Neuronal stem cell (in vitro differentiated cells): ENCODE measurements at regions not wholly inside any gene's neighbourhood (a gene's known extent, or its start where the extent isn't known, plus 50 kb on each side); places are given as distances from the start of the nearest gene placed in this dataset.

ENCODE experiments used
- DNase-seq: peaks from one replicate; pipeline ENCODE4 v3.0.0-alpha.2; 2013; ENCODE audit warnings: low spot score
- H2AFZ ChIP-seq: one replicate; pipeline ENCODE4 v1.6.1; 2013; ENCODE audit warnings: mild to moderate bottlenecking, low read length, inconsistent platforms
- H2AK5ac ChIP-seq: 2 replicates; pipeline ENCODE4 v1.6.1; 2013; ENCODE audit warnings: low read depth, mild to moderate bottlenecking, inconsistent platforms, low read length, moderate library complexity, mixed read lengths
- H2BK120ac ChIP-seq: 2 replicates; pipeline ENCODE4 v1.6.1; 2013; ENCODE audit warnings: low read depth, mild to moderate bottlenecking, inconsistent platforms, low read length, moderate library complexity, mixed read lengths
- H2BK12ac ChIP-seq: one replicate; pipeline ENCODE4 v1.6.1; 2013; ENCODE audit warnings: low read length, inconsistent platforms
- H2BK15ac ChIP-seq: 2 replicates; pipeline ENCODE4 v1.6.1; 2013; ENCODE audit warnings: mild to moderate bottlenecking, low read length, inconsistent platforms, mixed read lengths
- H2BK5ac ChIP-seq: one replicate; pipeline ENCODE4 v1.6.1; 2013; ENCODE audit warnings: inconsistent platforms, mild to moderate bottlenecking, low read length, moderate library complexity
- H3K14ac ChIP-seq: one replicate; pipeline ENCODE4 v1.6.1; 2013; ENCODE audit warnings: low read length, inconsistent platforms
- H3K18ac ChIP-seq: 2 replicates; pipeline ENCODE4 v1.6.1; 2013; ENCODE audit warnings: low read length, inconsistent platforms
- H3K23ac ChIP-seq: 2 replicates; pipeline ENCODE4 v1.6.1; 2013; ENCODE audit warnings: low read depth, mild to moderate bottlenecking, mixed read lengths, low read length, inconsistent platforms; ENCODE audit not compliant: poor library complexity
- H3K27ac ChIP-seq: replicated peaks from 3 replicates; pipeline ENCODE4 v1.5.1; 2013; ENCODE audit warnings: low read length, inconsistent platforms
- H3K27me3 ChIP-seq, 3 experiments: 2 replicates each; pipeline ENCODE4 v1.6.1; 2013; ENCODE audit warnings: low read length in 3 of 3, mild to moderate bottlenecking in 2 of 3, inconsistent platforms in 1 of 3, low read depth in 1 of 3, mixed read lengths in 1 of 3, moderate library complexity in 1 of 3; ENCODE audit not compliant: control insufficient read depth in 3 of 3, insufficient read depth in 3 of 3
- H3K36me3 ChIP-seq, 2 donors: replicated peaks in 1 of 2; 2 replicates each; pipeline ENCODE4 v1.6.1; 2013; ENCODE audit warnings: low read length in 2 of 2; ENCODE audit not compliant: control insufficient read depth in 2 of 2, insufficient read depth in 2 of 2
- H3K4ac ChIP-seq: 2 replicates; pipeline ENCODE4 v1.6.1; 2013; ENCODE audit warnings: inconsistent platforms, mild to moderate bottlenecking, low read length, moderate library complexity
- H3K4me1 ChIP-seq, 2 donors: 1 replicate in 1 of 2; 2 replicates in 1 of 2; pipeline ENCODE4 v1.6.1; 2013; ENCODE audit warnings: low read length in 2 of 2, low read depth in 1 of 2; ENCODE audit not compliant: control insufficient read depth in 2 of 2, insufficient read depth in 1 of 2
- H3K4me2 ChIP-seq: one replicate; pipeline ENCODE4 v1.6.1; 2013; ENCODE audit warnings: mild to moderate bottlenecking, low read length, inconsistent platforms; ENCODE audit not compliant: insufficient read depth, poor library complexity, severe bottlenecking
- H3K4me3 ChIP-seq, 2 donors: 2 replicates each; pipeline ENCODE4 v1.5.1; 2013; ENCODE audit warnings: low read length in 2 of 2, mild to moderate bottlenecking in 2 of 2, inconsistent platforms in 1 of 2, moderate library complexity in 1 of 2
- H3K79me1 ChIP-seq: one replicate; pipeline ENCODE4 v1.6.1; 2013; ENCODE audit warnings: low read depth, mild to moderate bottlenecking, inconsistent platforms, low read length, moderate library complexity
- H3K9ac ChIP-seq: one replicate; pipeline ENCODE4 v1.6.1; 2013; ENCODE audit warnings: mild to moderate bottlenecking, low read depth, low read length, inconsistent platforms; ENCODE audit not compliant: poor library complexity
- H3K9me3 ChIP-seq, 2 donors: replicated peaks in 1 of 2; 2 replicates each; pipeline versions ENCODE3 to v1.6.1; 2013; ENCODE audit warnings: low read length in 2 of 2, mild to moderate bottlenecking in 2 of 2, inconsistent platforms in 1 of 2, low read depth in 1 of 2, mixed read lengths in 1 of 2, moderate library complexity in 1 of 2; ENCODE audit not compliant: control insufficient read depth in 2 of 2, insufficient read depth in 1 of 2
- H4K8ac ChIP-seq: one replicate; pipeline ENCODE4 v1.6.1; 2013; ENCODE audit warnings: low read depth, mild to moderate bottlenecking, inconsistent platforms, low read length, moderate library complexity
- H4K91ac ChIP-seq: one replicate; pipeline ENCODE4 v1.6.1; 2013; ENCODE audit warnings: low read length, low read depth, mild to moderate bottlenecking, inconsistent platforms; ENCODE audit not compliant: poor library complexity
- WGBS, 2 donors: extraction: QIAGEN DNeasy Blood & Tissue Kit; methylation state at CpG; one replicate each; pipeline ENCODE4 v1.1.7; 2013; ENCODE audit warnings: missing lambda C conversion rate in 2 of 2, mixed read lengths in 1 of 2; ENCODE audit not compliant: insufficient read length in 2 of 2, insufficient replicate concordance in 1 of 2; ENCODE audit errors: extremely low coverage in 2 of 2; 5-methylcytosine and 5-hydroxymethylcytosine counted together

- no peak overlapping the region for H2BK15ac ChIP-seq
- no peak overlapping the region for H3K14ac ChIP-seq
- H4K91ac ChIP-seq = no peak overlapping the region
- H2BK5ac ChIP-seq = no peak overlapping the region
- no peak overlapping the region for H4K8ac ChIP-seq
- no peak overlapping the region for H3K4me3 ChIP-seq
- no peak overlapping the region for H3K4ac ChIP-seq
- H3K79me1 ChIP-seq = no peaks in the 10 kb centered on the region
- no peak overlapping the region for H3K23ac ChIP-seq
- no peak overlapping the region for H2AFZ ChIP-seq
- H3K36me3 ChIP-seq = no peaks in the 10 kb centered on the region
- H3K27ac ChIP-seq = no peak overlapping the region
- no peak overlapping the region for H3K18ac ChIP-seq
- H3K9ac ChIP-seq = no peak overlapping the region
- no peak overlapping the region for H3K4me2 ChIP-seq
- DNase-seq = no peak
- no peak overlapping the region for H2AK5ac ChIP-seq
- H2BK12ac ChIP-seq = no peak overlapping the region
- H3K9me3 ChIP-seq = peaks cover 0 to 2% of the 10 kb centered on the region in 2 donors
- H3K27me3 ChIP-seq = no peaks in the 10 kb centered on the region
- WGBS, 2 donors = no CpG with 5 or more reads among the region's 2 CpGs
- H2BK120ac ChIP-seq = no peak overlapping the region
- H3K4me1 ChIP-seq = peaks cover 0 to 1% of the 10 kb centered on the region in 2 donors
Measured at GRCh38 chr9:11025775-11026174, 413.0 kb upstream of the PTPRD start.

DNA sequence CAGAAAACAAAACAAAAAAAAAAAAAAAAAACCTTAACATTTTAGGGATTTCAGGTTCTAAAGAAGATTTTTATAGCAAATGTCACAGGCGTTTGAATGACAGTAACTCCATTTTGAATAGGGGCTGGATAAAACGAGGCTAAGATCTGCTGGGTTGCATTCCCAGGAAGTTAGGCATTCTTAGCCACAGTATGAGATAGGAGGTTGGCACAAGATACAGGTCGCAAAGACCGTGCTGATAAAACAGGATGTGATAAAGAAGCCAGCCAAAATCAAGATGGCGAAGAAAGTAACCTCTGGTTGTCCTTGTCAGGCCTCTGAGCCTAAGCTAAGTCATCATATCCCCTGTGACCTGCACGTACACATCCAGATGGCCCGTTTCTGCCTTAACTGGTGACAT, 425.6 kb upstream of the PTPRD start:
- no peak overlapping the region for H3K4me3 ChIP-seq
- H3K9ac ChIP-seq = no peak overlapping the region
- WGBS, 2 donors = no CpG with 5 or more reads among the region's 7 CpGs
- H3K79me1 ChIP-seq = no peaks in the 10 kb centered on the region
- no peak overlapping the region for H3K4ac ChIP-seq
- no peak overlapping the region for H2BK15ac ChIP-seq
- no peak overlapping the region for H4K91ac ChIP-seq
- H3K9me3 ChIP-seq = no peaks in the 10 kb centered on the region
- H2BK5ac ChIP-seq = no peak overlapping the region
- no peak overlapping the region for H2BK120ac ChIP-seq
- H2BK12ac ChIP-seq = no peak overlapping the region
- H3K23ac ChIP-seq = no peak overlapping the region
- H3K27me3 ChIP-seq = no peaks in the 10 kb centered on the region
- H3K4me2 ChIP-seq = no peak overlapping the region
- H3K4me1 ChIP-seq = peaks cover 0 to 3% of the 10 kb centered on the region in 2 donors
- H2AFZ ChIP-seq = no peak overlapping the region
- no peak overlapping the region for H3K14ac ChIP-seq
- H3K18ac ChIP-seq = no peak overlapping the region
- H4K8ac ChIP-seq = no peak overlapping the region
- no peak overlapping the region for H3K27ac ChIP-seq
- no peak for DNase-seq
- no peaks in the 10 kb centered on the region for H3K36me3 ChIP-seq
- no peak overlapping the region for H2AK5ac ChIP-seq

DNA sequence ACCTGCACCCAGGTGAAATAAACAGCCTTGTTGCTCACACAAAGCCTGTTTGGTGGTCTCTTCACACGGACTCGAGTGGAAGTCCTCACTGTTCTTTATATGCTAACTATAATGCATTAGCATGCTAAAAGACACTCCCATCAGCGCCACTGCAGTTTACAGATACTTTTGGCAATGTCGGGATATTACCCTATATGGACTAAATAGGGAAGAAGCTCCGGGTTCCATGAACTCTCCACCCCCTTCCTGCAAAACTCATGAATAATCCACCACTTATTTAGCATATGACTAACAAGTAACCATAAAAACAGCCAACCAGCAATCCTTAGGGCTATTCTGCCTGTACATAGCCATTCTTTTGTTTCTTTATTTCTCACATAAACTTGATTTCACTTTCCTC, 426.2 kb upstream of the PTPRD start:
- H3K9me3 ChIP-seq = no peaks in the 10 kb centered on the region
- DNase-seq = no peak
- no peak overlapping the region for H2BK15ac ChIP-seq
- peaks cover 0 to 3% of the 10 kb centered on the region in 2 donors for H3K4me1 ChIP-seq
- WGBS, 2 donors = no CpG with 5 or more reads among the region's 5 CpGs
- H3K18ac ChIP-seq = no peak overlapping the region
- no peak overlapping the region for H2AFZ ChIP-seq
- H3K79me1 ChIP-seq = no peaks in the 10 kb centered on the region
- no peak overlapping the region for H3K14ac ChIP-seq
- no peak overlapping the region for H4K91ac ChIP-seq
- no peak overlapping the region for H4K8ac ChIP-seq
- H3K9ac ChIP-seq = no peak overlapping the region
- no peak overlapping the region for H3K4me2 ChIP-seq
- no peak overlapping the region for H3K4ac ChIP-seq
- no peak overlapping the region for H3K27ac ChIP-seq
- H3K23ac ChIP-seq = no peak overlapping the region
- H2BK120ac ChIP-seq = no peak overlapping the region
- H2BK5ac ChIP-seq = no peak overlapping the region
- H2BK12ac ChIP-seq = no peak overlapping the region
- no peaks in the 10 kb centered on the region for H3K36me3 ChIP-seq
- no peak overlapping the region for H2AK5ac ChIP-seq
- no peaks in the 10 kb centered on the region for H3K27me3 ChIP-seq
- no peak overlapping the region for H3K4me3 ChIP-seq

DNA sequence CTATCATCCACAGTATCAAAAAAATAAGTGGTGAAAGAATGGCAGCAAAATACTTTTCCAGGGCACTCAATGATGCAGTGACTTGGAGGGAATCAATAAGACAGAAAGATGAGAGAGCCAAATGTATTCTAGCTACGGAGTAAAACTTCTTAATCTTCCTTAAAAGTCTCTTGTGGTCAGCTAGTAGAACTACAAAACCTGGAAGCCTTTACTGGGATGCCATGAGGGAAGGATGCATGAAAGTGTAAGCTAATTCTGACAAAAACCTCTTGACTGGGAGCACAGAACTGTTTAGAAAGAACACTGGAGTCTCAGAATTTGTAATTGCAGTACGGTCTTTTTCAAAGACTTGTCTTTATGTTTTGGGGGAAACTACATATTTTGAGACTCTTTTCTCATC, 432.8 kb upstream of the PTPRD start:
- WGBS, 2 donors = no CpG with 5 or more reads among the region's 2 CpGs
- no peak overlapping the region for H3K4me2 ChIP-seq
- DNase-seq = no peak

More for the DNA sequence above, 432.8 kb upstream of the PTPRD start:
- Histone ChIP-seq H3K4ac (no peak overlapping the region), H2BK15ac (no peak overlapping the region), H3K4me1 (no peaks in the 10 kb centered on the region), H3K27ac (no peak overlapping the region), H2BK5ac (no peak overlapping the region), H2AK5ac (no peak overlapping the region), H4K91ac (no peak overlapping the region), H2AFZ (no peak overlapping the region), H3K9ac (no peak overlapping the region), H3K4me3 (no peak overlapping the region), H4K8ac (no peak overlapping the region), H3K79me1 (no peaks in the 10 kb centered on the region), H3K36me3 (no peaks in the 10 kb centered on the region), H2BK12ac (no peak overlapping the region), H3K23ac (no peak overlapping the region), H3K27me3 (no peaks in the 10 kb centered on the region), H2BK120ac (no peak overlapping the region), H3K9me3 (no peaks in the 10 kb centered on the region), H3K14ac (no peak overlapping the region), H3K18ac (no peak overlapping the region)
